GM12864 (cell line): ENCODE measurements at regions not wholly inside any gene's neighbourhood (a gene's known extent, or its start where the extent isn't known, plus 50 kb on each side); places are given as distances from the start of the nearest gene placed in this dataset.

Experiments used
- DNase-seq: peaks from one replicate; pipeline ENCODE4 v3.0.0-alpha.2; 2011; ENCODE audit warnings: low read depth
- H3K4me3 ChIP-seq: 2 replicates; pipeline ENCODE4 v1.5.1; 2011; ENCODE audit warnings: mild to moderate bottlenecking, low read depth, low read length, control low read depth
- CTCF ChIP-seq: IDR thresholded peaks from 2 replicates; pipeline ENCODE4 v1.5.1; 2011; ENCODE audit warnings: low read depth, mild to moderate bottlenecking, moderate library complexity, low read length, control low read depth, inconsistent platforms; ENCODE audit errors: missing control alignments

- no peak overlapping the region for H3K4me3 ChIP-seq
- no peak for TF ChIP-seq CTCF
- DNase-seq: no peak
Observed at GRCh38 chr4:156656896-156657295, 314.7 kb downstream of the PDGFC start.

- TF ChIP-seq CTCF: no peak
- no peak for DNase-seq
- no peak overlapping the region for H3K4me3 ChIP-seq
Observed at GRCh38 chr4:156654410-156654809, 317.2 kb downstream of the PDGFC start.

- no peak overlapping the region for H3K4me3 ChIP-seq
- TF ChIP-seq CTCF: no peak
- DNase-seq: no peak
Observed at GRCh38 chr4:156643826-156644225, 327.8 kb downstream of the PDGFC start.

- H3K4me3 ChIP-seq: no peak overlapping the region
- no peak for TF ChIP-seq CTCF
- DNase-seq: no peak
Observed at GRCh38 chr4:156642161-156642560, 329.4 kb downstream of the PDGFC start.

GRCh38 chr4:156638925-156639605 lies 332.5 kb downstream of the PDGFC start:
- no peak overlapping the region for H3K4me3 ChIP-seq
- no peak for TF ChIP-seq CTCF
- DNase-seq: no peak

- H3K4me3 ChIP-seq: no peak overlapping the region
- TF ChIP-seq CTCF: no peak
- no peak for DNase-seq
Observed at GRCh38 chr4:156638334-156638733, 333.3 kb downstream of the PDGFC start.

- no peak for TF ChIP-seq CTCF
- no peak for DNase-seq
- no peak overlapping the region for H3K4me3 ChIP-seq
Observed at GRCh38 chr4:156636381-156636780, 335.2 kb downstream of the PDGFC start.
